KMS-11 (cell line): ENCODE measurements at regions not wholly inside any gene's neighbourhood (a gene's known extent, or its start where the extent isn't known, plus 50 kb on each side); places are given as distances from the start of the nearest gene placed in this dataset.

Source experiments
- H2AFZ ChIP-seq: fragments of 200-600 bp; sonication (generic); 2 replicates; pipeline ENCODE4 v1.6.1; 2016; ENCODE audit warnings: antibody characterized with exemption, mixed run types, low read depth
- H3K27ac ChIP-seq: fragments of 200-600 bp; sonication (generic); 2 replicates; pipeline ENCODE4 v1.6.1; 2016; ENCODE audit warnings: mild to moderate bottlenecking, mixed run types
- H3K27me3 ChIP-seq: fragments of 200-600 bp; sonication (generic); 2 replicates; pipeline ENCODE4 v1.6.1; 2017; ENCODE audit warnings: mild to moderate bottlenecking, low read depth, mixed run types, moderate library complexity; ENCODE audit not compliant: insufficient read depth
- H3K36me3 ChIP-seq: fragments of 200-600 bp; sonication (generic); 2 replicates; pipeline ENCODE4 v1.6.1; 2017; ENCODE audit warnings: mild to moderate bottlenecking, mixed run types; ENCODE audit not compliant: insufficient read depth
- H3K4me1 ChIP-seq: fragments of 200-600 bp; sonication (generic); 2 replicates; pipeline ENCODE4 v1.6.1; 2016; ENCODE audit warnings: mild to moderate bottlenecking, low read depth, mixed run types; ENCODE audit not compliant: poor library complexity, severe bottlenecking
- H3K4me2 ChIP-seq: fragments of 200-600 bp; sonication (generic); 2 replicates; pipeline ENCODE4 v1.7.0; 2016; ENCODE audit warnings: mild to moderate bottlenecking, mixed run types
- H3K4me3 ChIP-seq: fragments of 200-600 bp; sonication (generic); IDR thresholded peaks from 2 replicates; pipeline ENCODE4 v1.6.1; 2017; ENCODE audit warnings: low read depth, low read length, mixed read lengths; ENCODE audit not compliant: insufficient read depth
- H3K79me2 ChIP-seq: fragments of 200-600 bp; sonication (generic); 2 replicates; pipeline ENCODE4 v1.6.1; 2016; ENCODE audit warnings: low read depth, mixed run types; ENCODE audit not compliant: insufficient read depth
- H3K9ac ChIP-seq: fragments of 200-600 bp; sonication (generic); 2 replicates; pipeline ENCODE4 v1.6.1; 2016; ENCODE audit warnings: mild to moderate bottlenecking, mixed run types
- H4K20me1 ChIP-seq: fragments of 200-600 bp; sonication (generic); 2 replicates; pipeline ENCODE4 v1.6.1; 2016; ENCODE audit warnings: mild to moderate bottlenecking, mixed run types; ENCODE audit not compliant: insufficient read depth
- TF ChIP-seq, protein P1 (sequence below): fragments of 200-600 bp; sonication (generic); conservative IDR thresholded peaks from 2 replicates; pipeline ENCODE4 v1.6.1; 2017; ENCODE audit warnings: low read depth, mild to moderate bottlenecking, antibody characterized with exemption, low read length, moderate library complexity, mixed read lengths

DNA sequence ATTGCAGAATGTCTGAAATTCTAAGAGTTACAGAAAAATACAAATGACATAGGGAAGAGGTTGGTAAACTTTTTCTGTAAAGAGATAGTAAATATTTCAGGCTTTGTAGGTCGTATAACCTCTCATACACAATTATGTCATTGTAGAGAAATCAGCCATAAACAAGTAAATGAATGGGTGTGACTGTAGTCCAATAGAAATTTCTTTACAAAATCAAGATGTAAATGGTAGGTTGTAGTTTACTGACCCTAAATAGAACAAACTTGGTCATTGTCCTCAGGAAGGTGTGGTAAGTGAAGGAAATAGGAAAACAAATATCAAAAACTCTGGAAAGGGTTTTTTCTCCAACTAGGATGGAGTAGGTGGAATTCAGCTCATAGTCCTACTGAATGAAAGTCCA lies 415.5 kb upstream of the SPHKAP start:
- Histone ChIP-seq H3K36me3 (no peaks in the 10 kb centered on the region), H3K4me3 (no peak overlapping the region), H3K4me1 (no peaks in the 10 kb centered on the region), H2AFZ (no peak overlapping the region), H3K9ac (no peak overlapping the region), H3K27me3 (no peaks in the 10 kb centered on the region), H3K79me2 (no peaks in the 10 kb centered on the region), H3K4me2 (no peak overlapping the region), H3K27ac (no peak overlapping the region), H4K20me1 (no peaks in the 10 kb centered on the region)
- TF ChIP-seq, protein P1, sequence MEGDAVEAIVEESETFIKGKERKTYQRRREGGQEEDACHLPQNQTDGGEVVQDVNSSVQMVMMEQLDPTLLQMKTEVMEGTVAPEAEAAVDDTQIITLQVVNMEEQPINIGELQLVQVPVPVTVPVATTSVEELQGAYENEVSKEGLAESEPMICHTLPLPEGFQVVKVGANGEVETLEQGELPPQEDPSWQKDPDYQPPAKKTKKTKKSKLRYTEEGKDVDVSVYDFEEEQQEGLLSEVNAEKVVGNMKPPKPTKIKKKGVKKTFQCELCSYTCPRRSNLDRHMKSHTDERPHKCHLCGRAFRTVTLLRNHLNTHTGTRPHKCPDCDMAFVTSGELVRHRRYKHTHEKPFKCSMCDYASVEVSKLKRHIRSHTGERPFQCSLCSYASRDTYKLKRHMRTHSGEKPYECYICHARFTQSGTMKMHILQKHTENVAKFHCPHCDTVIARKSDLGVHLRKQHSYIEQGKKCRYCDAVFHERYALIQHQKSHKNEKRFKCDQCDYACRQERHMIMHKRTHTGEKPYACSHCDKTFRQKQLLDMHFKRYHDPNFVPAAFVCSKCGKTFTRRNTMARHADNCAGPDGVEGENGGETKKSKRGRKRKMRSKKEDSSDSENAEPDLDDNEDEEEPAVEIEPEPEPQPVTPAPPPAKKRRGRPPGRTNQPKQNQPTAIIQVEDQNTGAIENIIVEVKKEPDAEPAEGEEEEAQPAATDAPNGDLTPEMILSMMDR: no peak

DNA sequence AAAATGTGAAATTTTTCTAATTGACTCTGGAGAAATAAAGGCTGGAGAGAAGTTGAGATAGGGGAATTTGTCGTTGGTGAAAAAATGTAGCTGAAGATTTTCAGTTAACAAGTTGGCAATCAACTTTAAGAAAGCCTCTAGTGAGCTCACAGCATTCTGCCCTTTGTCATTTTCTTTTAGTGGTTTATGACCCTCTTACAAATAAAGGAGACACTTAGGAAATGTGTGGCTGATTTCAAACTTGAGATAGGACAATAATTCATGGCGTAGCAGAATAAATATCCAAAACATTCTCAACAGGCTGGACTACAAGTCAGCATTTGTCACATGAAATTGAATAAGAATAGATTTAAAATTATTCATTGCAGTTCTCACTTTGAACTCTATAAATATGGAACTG lies 412.5 kb upstream of the SPHKAP start:
- Histone ChIP-seq H3K27ac (no peak overlapping the region), H3K9ac (no peak overlapping the region), H2AFZ (no peak overlapping the region), H4K20me1 (no peaks in the 10 kb centered on the region), H3K4me1 (no peaks in the 10 kb centered on the region), H3K4me2 (no peak overlapping the region), H3K27me3 (no peaks in the 10 kb centered on the region), H3K36me3 (no peaks in the 10 kb centered on the region), H3K4me3 (no peak overlapping the region), H3K79me2 (no peaks in the 10 kb centered on the region)
- TF ChIP-seq, protein P1: no peak

DNA sequence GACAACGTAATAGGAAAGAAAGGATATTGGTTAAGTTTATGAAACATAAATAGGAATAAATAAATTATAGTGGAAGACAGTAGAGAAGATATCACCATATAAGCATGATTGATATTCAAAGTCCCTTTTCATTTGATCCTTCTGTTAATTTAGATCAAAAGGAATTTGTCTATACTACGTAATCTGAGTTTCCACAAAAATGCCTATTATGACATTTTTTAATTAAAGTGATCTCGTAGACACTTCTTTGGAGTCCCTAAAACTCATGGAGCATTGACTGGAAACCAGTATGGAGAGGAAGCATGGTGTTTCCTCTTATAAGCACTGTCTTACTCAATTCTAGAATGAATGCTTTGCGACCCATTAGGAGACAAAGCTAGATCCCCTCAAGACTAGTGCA lies 411.4 kb upstream of the SPHKAP start:
- Histone ChIP-seq H3K36me3 (no peaks in the 10 kb centered on the region), H3K4me1 (no peaks in the 10 kb centered on the region), H3K4me3 (no peak overlapping the region), H2AFZ (no peak overlapping the region), H3K79me2 (no peaks in the 10 kb centered on the region), H3K27ac (no peak overlapping the region), H3K27me3 (no peaks in the 10 kb centered on the region), H4K20me1 (no peaks in the 10 kb centered on the region), H3K9ac (no peak overlapping the region), H3K4me2 (no peak overlapping the region)
- TF ChIP-seq, protein P1: no peak

GRCh38 chr2:228590681-228591080 lies 409.2 kb upstream of the SPHKAP start:
- H3K79me2 ChIP-seq: no peaks in the 10 kb centered on the region
- no peaks in the 10 kb centered on the region for H3K36me3 ChIP-seq
- H3K4me2 ChIP-seq: no peak overlapping the region
- H3K27me3 ChIP-seq: no peaks in the 10 kb centered on the region
- H3K27ac ChIP-seq: no peak overlapping the region
- H4K20me1 ChIP-seq: no peaks in the 10 kb centered on the region
- no peak overlapping the region for H3K4me3 ChIP-seq
- H2AFZ ChIP-seq: no peak overlapping the region
- no peak overlapping the region for H3K9ac ChIP-seq
- TF ChIP-seq, protein P1: no peak
- H3K4me1 ChIP-seq: no peaks in the 10 kb centered on the region

DNA sequence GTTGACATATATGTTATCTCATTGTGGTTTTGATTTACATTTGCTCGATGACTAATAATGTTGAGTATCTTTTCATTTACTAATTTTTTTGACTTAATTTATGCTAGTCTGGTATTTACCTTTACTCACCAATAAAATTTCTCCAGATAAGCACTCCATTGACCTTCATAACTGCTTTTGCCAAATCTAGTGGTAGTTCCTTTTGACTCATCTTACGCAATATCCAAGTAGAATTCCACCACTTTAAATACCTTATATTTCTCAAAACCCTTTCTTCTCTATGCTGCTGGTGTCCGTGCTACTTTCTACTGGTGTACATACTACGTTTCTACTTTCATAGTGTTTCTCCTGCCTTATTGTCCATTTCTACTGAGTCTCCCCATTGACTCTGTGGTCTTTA lies 407.6 kb upstream of the SPHKAP start:
- Histone ChIP-seq H3K79me2 (no peaks in the 10 kb centered on the region), H3K27me3 (no peaks in the 10 kb centered on the region), H4K20me1 (no peaks in the 10 kb centered on the region), H3K4me2 (no peak overlapping the region), H3K9ac (no peak overlapping the region), H3K4me1 (no peaks in the 10 kb centered on the region), H3K27ac (no peak overlapping the region), H3K36me3 (no peaks in the 10 kb centered on the region), H2AFZ (no peak overlapping the region), H3K4me3 (no peak overlapping the region)
- TF ChIP-seq, protein P1: no peak
